GM23338 (cell line): ENCODE measurements at regions not wholly inside any gene's neighbourhood (a gene's known extent, or its start where the extent isn't known, plus 50 kb on each side); places are given as distances from the start of the nearest gene placed in this dataset.
A peak's percentile ranks its signal among the peaks of the same experiment; 100 is the strongest.

ENCODE experiments used
- ATAC-seq: fragments of 200-7000 bp; cut with Tn5 transposase; 3 replicates; pipeline ENCODE4 v1.9.1; 2020
- DNase-seq: peaks from one replicate; pipeline ENCODE4 v3.0.0-alpha.2; 2015; ENCODE audit warnings: low spot score
- H2AFZ ChIP-seq: fragments of 200-600 bp; sonication (generic); 2 replicates; pipeline ENCODE4 v1.8.0; 2016; ENCODE audit warnings: antibody characterized with exemption, mild to moderate bottlenecking, moderate library complexity
- H3F3A ChIP-seq: fragments of 200-600 bp; sonication (generic); replicated peaks from 2 replicates; pipeline ENCODE4 v1.8.0; 2017; ENCODE audit warnings: antibody characterized with exemption, mixed run types, low read depth
- H3K27ac ChIP-seq: fragments of 200-600 bp; sonication (generic); 2 replicates; pipeline ENCODE4 v1.6.1; 2016; ENCODE audit warnings: low read depth
- H3K27me3 ChIP-seq: fragments of 200-600 bp; sonication (generic); 2 replicates; pipeline ENCODE4 v1.8.0; 2016; ENCODE audit warnings: mild to moderate bottlenecking, mixed run types, moderate library complexity; ENCODE audit not compliant: insufficient read depth
- H3K36me3 ChIP-seq: fragments of 200-600 bp; sonication (generic); 2 replicates; pipeline ENCODE4 v1.8.0; 2016; ENCODE audit warnings: mild to moderate bottlenecking; ENCODE audit not compliant: insufficient read depth
- H3K4me1 ChIP-seq: fragments of 200-600 bp; sonication (generic); 2 replicates; pipeline ENCODE4 v1.8.0; 2016; ENCODE audit warnings: mild to moderate bottlenecking, moderate library complexity; ENCODE audit not compliant: insufficient read depth
- H3K4me2 ChIP-seq: fragments of 200-600 bp; sonication (generic); 2 replicates; pipeline ENCODE4 v1.7.1; 2017; ENCODE audit warnings: mixed run types
- H3K4me3 ChIP-seq: fragments of 200-600 bp; sonication (generic); 2 replicates; pipeline ENCODE4 v1.6.1; 2016; ENCODE audit warnings: mixed run types
- H3K79me2 ChIP-seq: fragments of 200-600 bp; sonication (generic); replicated peaks from 2 replicates; pipeline ENCODE4 v1.8.0; 2017; ENCODE audit warnings: mild to moderate bottlenecking; ENCODE audit not compliant: insufficient read depth
- H3K9me2 ChIP-seq: fragments of 200-600 bp; sonication (generic); 2 replicates; pipeline ENCODE4 v1.8.0; 2017; ENCODE audit not compliant: insufficient read depth
- H4K20me1 ChIP-seq: fragments of 200-600 bp; sonication (generic); replicated peaks from 2 replicates; pipeline ENCODE4 v1.8.0; 2017; ENCODE audit warnings: mild to moderate bottlenecking; ENCODE audit not compliant: insufficient read depth
- H3K27ac Mint-ChIP-seq: 2 replicates; pipeline ENCODE4 v1.8.0; 2020; ENCODE audit warnings: inconsistent platforms, mild to moderate bottlenecking, moderate library complexity, mixed read lengths
- H3K27me3 Mint-ChIP-seq: 3 replicates; pipeline ENCODE4 v1.8.0; 2022; ENCODE audit warnings: low read depth, mild to moderate bottlenecking, moderate library complexity, mixed read lengths, inconsistent platforms; ENCODE audit not compliant: insufficient read depth, poor library complexity
- H3K36me3 Mint-ChIP-seq: 3 replicates; pipeline ENCODE4 v1.8.0; 2021; ENCODE audit warnings: low read depth, mild to moderate bottlenecking, inconsistent platforms, moderate library complexity, mixed read lengths
- H3K4me1 Mint-ChIP-seq: 3 replicates; pipeline ENCODE4 v1.8.0; 2020; ENCODE audit warnings: mild to moderate bottlenecking, inconsistent platforms, mixed read lengths
- H3K4me3 Mint-ChIP-seq: 3 replicates; pipeline ENCODE4 v1.8.0; 2021; ENCODE audit warnings: moderate library complexity, mild to moderate bottlenecking, inconsistent platforms, mixed read lengths
- H3K9me3 Mint-ChIP-seq: 3 replicates; pipeline ENCODE4 v1.8.0; 2020; ENCODE audit warnings: moderate library complexity, mild to moderate bottlenecking, inconsistent platforms, mixed read lengths
- CREB1 ChIP-seq: fragments of 250-450 bp; sonication (Bioruptor Pico); IDR thresholded peaks from 2 replicates; pipeline ENCODE4 v1.5.0; 2020; ENCODE audit warnings: low read depth, mild to moderate bottlenecking, moderate library complexity
- CTCF ChIP-seq, 2 experiments: fragments of 200-600 bp in 1 of 2; sonication (generic) in 1 of 2; conservative IDR thresholded peaks; 2 replicates each; pipeline versions ENCODE4 v1.5.1 to v1.6.1; 2016 to 2017; ENCODE audit warnings: antibody characterized with exemption in 2 of 2, low read depth in 2 of 2, mild to moderate bottlenecking in 2 of 2, moderate library complexity in 1 of 2
- ETS1 ChIP-seq: IDR thresholded peaks from 2 replicates; pipeline ENCODE4 v1.6.1; 2016; ENCODE audit warnings: antibody characterized with exemption
- EZH2phosphoT487 ChIP-seq: fragments of 200-600 bp; sonication (generic); IDR thresholded peaks from one replicate; pipeline ENCODE4 v1.8.1; 2018; ENCODE audit warnings: antibody characterized with exemption; ENCODE audit not compliant: unreplicated experiment
- STAT1 ChIP-seq: IDR thresholded peaks from one replicate; pipeline ENCODE4 v1.6.1; 2016; ENCODE audit warnings: antibody characterized with exemption; ENCODE audit not compliant: unreplicated experiment
- ZNF114 ChIP-seq: fragments of 250-450 bp; sonication (Bioruptor Pico); IDR thresholded peaks from 2 replicates; pipeline ENCODE4 v1.5.0; 2020; ENCODE audit warnings: mild to moderate bottlenecking, moderate library complexity
- ZNF331 ChIP-seq: fragments of 250-450 bp; sonication (Bioruptor Pico); IDR thresholded peaks from 2 replicates; pipeline ENCODE4 v1.5.0; 2020; ENCODE audit warnings: low read depth, mild to moderate bottlenecking, moderate library complexity
- TF ChIP-seq, protein P1 (sequence below): fragments of 250-450 bp; sonication (Bioruptor Pico); IDR thresholded peaks from 2 replicates; pipeline ENCODE4 v1.5.0; 2020; ENCODE audit warnings: mild to moderate bottlenecking, moderate library complexity
- TF ChIP-seq, protein P2 (sequence below): IDR thresholded peaks from one replicate; pipeline ENCODE4 v1.6.1; 2018; ENCODE audit warnings: antibody characterized with exemption; ENCODE audit not compliant: unreplicated experiment

GRCh38 chr1:55323760-55324159 lies 108.6 kb upstream of the USP24 start:
- peaks cover 14% of the 10 kb centered on the region for H3K4me1 ChIP-seq
- no peaks in the 10 kb centered on the region for H3K36me3 ChIP-seq
- H3K79me2 ChIP-seq: no peaks in the 10 kb centered on the region
- Mint-ChIP-seq H3K4me3 (no peak overlapping the region), H3K36me3 (no peaks in the 10 kb centered on the region), H3K4me1 (peaks cover 28% of the 10 kb centered on the region), H3K27me3 (peaks cover 2% of the 10 kb centered on the region), H3K9me3 (no peaks in the 10 kb centered on the region), H3K27ac (no peak overlapping the region)
- H3F3A ChIP-seq: no peaks in the 10 kb centered on the region
- ATAC-seq (peak; percentile 92), DNase-seq (peak; percentile 44)
- no peaks in the 10 kb centered on the region for H3K27me3 ChIP-seq
- no peak overlapping the region for H3K4me3 ChIP-seq
- TF ChIP-seq, protein P1, sequence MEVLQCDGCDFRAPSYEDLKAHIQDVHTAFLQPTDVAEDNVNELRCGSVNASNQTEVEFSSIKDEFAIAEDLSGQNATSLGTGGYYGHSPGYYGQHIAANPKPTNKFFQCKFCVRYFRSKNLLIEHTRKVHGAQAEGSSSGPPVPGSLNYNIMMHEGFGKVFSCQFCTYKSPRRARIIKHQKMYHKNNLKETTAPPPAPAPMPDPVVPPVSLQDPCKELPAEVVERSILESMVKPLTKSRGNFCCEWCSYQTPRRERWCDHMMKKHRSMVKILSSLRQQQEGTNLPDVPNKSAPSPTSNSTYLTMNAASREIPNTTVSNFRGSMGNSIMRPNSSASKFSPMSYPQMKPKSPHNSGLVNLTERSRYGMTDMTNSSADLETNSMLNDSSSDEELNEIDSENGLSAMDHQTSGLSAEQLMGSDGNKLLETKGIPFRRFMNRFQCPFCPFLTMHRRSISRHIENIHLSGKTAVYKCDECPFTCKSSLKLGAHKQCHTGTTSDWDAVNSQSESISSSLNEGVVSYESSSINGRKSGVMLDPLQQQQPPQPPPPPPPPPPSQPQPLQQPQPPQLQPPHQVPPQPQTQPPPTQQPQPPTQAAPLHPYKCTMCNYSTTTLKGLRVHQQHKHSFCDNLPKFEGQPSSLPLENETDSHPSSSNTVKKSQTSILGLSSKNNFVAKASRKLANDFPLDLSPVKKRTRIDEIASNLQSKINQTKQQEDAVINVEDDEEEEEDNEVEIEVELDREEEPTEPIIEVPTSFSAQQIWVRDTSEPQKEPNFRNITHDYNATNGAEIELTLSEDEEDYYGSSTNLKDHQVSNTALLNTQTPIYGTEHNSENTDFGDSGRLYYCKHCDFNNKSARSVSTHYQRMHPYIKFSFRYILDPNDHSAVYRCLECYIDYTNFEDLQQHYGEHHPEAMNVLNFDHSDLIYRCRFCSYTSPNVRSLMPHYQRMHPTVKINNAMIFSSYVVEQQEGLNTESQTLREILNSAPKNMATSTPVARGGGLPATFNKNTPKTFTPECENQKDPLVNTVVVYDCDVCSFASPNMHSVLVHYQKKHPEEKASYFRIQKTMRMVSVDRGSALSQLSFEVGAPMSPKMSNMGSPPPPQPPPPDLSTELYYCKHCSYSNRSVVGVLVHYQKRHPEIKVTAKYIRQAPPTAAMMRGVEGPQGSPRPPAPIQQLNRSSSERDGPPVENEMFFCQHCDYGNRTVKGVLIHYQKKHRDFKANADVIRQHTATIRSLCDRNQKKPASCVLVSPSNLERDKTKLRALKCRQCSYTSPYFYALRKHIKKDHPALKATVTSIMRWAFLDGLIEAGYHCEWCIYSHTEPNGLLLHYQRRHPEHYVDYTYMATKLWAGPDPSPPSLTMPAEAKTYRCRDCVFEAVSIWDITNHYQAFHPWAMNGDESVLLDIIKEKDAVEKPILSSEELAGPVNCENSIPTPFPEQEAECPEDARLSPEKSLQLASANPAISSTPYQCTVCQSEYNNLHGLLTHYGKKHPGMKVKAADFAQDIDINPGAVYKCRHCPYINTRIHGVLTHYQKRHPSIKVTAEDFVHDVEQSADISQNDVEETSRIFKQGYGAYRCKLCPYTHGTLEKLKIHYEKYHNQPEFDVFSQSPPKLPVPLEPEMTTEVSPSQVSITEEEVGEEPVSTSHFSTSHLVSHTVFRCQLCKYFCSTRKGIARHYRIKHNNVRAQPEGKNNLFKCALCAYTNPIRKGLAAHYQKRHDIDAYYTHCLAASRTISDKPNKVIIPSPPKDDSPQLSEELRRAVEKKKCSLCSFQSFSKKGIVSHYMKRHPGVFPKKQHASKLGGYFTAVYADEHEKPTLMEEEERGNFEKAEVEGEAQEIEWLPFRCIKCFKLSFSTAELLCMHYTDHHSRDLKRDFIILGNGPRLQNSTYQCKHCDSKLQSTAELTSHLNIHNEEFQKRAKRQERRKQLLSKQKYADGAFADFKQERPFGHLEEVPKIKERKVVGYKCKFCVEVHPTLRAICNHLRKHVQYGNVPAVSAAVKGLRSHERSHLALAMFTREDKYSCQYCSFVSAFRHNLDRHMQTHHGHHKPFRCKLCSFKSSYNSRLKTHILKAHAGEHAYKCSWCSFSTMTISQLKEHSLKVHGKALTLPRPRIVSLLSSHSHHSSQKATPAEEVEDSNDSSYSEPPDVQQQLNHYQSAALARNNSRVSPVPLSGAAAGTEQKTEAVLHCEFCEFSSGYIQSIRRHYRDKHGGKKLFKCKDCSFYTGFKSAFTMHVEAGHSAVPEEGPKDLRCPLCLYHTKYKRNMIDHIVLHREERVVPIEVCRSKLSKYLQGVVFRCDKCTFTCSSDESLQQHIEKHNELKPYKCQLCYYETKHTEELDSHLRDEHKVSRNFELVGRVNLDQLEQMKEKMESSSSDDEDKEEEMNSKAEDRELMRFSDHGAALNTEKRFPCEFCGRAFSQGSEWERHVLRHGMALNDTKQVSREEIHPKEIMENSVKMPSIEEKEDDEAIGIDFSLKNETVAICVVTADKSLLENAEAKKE (CRISPR knock-in tag): peak; percentile 85
- no peak for TF ChIP-seq EZH2phosphoT487
- H3K4me2 ChIP-seq: no peak overlapping the region
- H4K20me1 ChIP-seq: no peaks in the 10 kb centered on the region
- no peaks in the 10 kb centered on the region for H3K9me2 ChIP-seq
- H3K27ac ChIP-seq: no peak overlapping the region
- H2AFZ ChIP-seq: no peak overlapping the region

DNA sequence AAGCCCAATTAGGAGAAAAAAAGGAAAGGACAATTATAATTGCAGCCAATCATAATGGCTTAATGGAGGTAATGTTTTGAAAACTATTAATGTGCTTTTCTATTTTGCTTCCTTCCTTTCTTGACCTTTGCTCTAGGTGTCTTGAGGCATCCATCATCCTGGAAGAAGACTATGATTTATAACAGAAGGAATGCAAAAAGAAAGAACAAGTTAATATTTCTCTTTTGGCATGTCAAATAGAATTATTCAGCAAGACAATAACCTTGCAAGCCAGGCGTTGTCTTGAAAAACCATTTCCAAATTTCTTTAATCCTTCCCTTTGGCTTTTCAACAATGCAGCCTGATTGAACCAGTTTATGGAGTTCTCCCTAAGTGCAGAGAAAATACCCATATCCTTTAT lies 107.7 kb upstream of the USP24 start:
- Mint-ChIP-seq H3K4me3 (no peak overlapping the region), H3K4me1 (peaks cover 21% of the 10 kb centered on the region), H3K36me3 (no peaks in the 10 kb centered on the region), H3K27me3 (peaks cover 2% of the 10 kb centered on the region), H3K27ac (no peak overlapping the region), H3K9me3 (no peaks in the 10 kb centered on the region)
- no peaks in the 10 kb centered on the region for H3K27me3 ChIP-seq
- DNase-seq (no peak), ATAC-seq (no peak)
- H3F3A ChIP-seq: no peaks in the 10 kb centered on the region
- no peak overlapping the region for H3K27ac ChIP-seq
- H3K4me1 ChIP-seq: peaks cover 14% of the 10 kb centered on the region
- H3K79me2 ChIP-seq: no peaks in the 10 kb centered on the region
- no peaks in the 10 kb centered on the region for H3K36me3 ChIP-seq
- H3K9me2 ChIP-seq: no peaks in the 10 kb centered on the region
- H4K20me1 ChIP-seq: no peaks in the 10 kb centered on the region
- H3K4me3 ChIP-seq: no peak overlapping the region
- H3K4me2 ChIP-seq: no peak overlapping the region
- H2AFZ ChIP-seq: no peak overlapping the region
- no peak for TF ChIP-seq ZNF114 (CRISPR knock-in tag)
- TF ChIP-seq, protein P2, sequence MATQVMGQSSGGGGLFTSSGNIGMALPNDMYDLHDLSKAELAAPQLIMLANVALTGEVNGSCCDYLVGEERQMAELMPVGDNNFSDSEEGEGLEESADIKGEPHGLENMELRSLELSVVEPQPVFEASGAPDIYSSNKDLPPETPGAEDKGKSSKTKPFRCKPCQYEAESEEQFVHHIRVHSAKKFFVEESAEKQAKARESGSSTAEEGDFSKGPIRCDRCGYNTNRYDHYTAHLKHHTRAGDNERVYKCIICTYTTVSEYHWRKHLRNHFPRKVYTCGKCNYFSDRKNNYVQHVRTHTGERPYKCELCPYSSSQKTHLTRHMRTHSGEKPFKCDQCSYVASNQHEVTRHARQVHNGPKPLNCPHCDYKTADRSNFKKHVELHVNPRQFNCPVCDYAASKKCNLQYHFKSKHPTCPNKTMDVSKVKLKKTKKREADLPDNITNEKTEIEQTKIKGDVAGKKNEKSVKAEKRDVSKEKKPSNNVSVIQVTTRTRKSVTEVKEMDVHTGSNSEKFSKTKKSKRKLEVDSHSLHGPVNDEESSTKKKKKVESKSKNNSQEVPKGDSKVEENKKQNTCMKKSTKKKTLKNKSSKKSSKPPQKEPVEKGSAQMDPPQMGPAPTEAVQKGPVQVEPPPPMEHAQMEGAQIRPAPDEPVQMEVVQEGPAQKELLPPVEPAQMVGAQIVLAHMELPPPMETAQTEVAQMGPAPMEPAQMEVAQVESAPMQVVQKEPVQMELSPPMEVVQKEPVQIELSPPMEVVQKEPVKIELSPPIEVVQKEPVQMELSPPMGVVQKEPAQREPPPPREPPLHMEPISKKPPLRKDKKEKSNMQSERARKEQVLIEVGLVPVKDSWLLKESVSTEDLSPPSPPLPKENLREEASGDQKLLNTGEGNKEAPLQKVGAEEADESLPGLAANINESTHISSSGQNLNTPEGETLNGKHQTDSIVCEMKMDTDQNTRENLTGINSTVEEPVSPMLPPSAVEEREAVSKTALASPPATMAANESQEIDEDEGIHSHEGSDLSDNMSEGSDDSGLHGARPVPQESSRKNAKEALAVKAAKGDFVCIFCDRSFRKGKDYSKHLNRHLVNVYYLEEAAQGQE: no peak
- no peak for TF ChIP-seq STAT1
- TF ChIP-seq ETS1: no peak
- TF ChIP-seq CTCF (conservative IDR thresholded peaks at IDR 0.05; ENCODE audit: low read depth in 2 of 2): no peak
- no peak for TF ChIP-seq EZH2phosphoT487
- no peak for TF ChIP-seq ZNF331 (CRISPR knock-in tag)
- no peak for TF ChIP-seq CREB1 (CRISPR knock-in tag)
